ENCODE measurements at regions not wholly inside any gene's neighbourhood (a gene's known extent, or its start where the extent isn't known, plus 50 kb on each side); places are given as distances from the start of the nearest gene placed in this dataset.
A peak's percentile ranks its signal among the peaks of the same experiment; 100 is the strongest.

- no peak overlapping the region for H3K4me3 ChIP-seq (ENCODE audit: control insufficient read depth, low read depth, low read length)
- TF ChIP-seq, protein P1, sequence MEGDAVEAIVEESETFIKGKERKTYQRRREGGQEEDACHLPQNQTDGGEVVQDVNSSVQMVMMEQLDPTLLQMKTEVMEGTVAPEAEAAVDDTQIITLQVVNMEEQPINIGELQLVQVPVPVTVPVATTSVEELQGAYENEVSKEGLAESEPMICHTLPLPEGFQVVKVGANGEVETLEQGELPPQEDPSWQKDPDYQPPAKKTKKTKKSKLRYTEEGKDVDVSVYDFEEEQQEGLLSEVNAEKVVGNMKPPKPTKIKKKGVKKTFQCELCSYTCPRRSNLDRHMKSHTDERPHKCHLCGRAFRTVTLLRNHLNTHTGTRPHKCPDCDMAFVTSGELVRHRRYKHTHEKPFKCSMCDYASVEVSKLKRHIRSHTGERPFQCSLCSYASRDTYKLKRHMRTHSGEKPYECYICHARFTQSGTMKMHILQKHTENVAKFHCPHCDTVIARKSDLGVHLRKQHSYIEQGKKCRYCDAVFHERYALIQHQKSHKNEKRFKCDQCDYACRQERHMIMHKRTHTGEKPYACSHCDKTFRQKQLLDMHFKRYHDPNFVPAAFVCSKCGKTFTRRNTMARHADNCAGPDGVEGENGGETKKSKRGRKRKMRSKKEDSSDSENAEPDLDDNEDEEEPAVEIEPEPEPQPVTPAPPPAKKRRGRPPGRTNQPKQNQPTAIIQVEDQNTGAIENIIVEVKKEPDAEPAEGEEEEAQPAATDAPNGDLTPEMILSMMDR (conservative IDR thresholded peaks at IDR 0.05; ENCODE audit: control insufficient read depth, insufficient read depth, low read depth, low read length): no peak
- DNase-seq (ENCODE audit: low read depth): no peak
Observed at GRCh38 chrX:22616867-22617266, 344.2 kb downstream of the CBLL2 start.

GRCh38 chrX:22627576-22627975, 354.9 kb downstream of the CBLL2 start:
- TF ChIP-seq, protein P1 (conservative IDR thresholded peaks at IDR 0.05; ENCODE audit: control insufficient read depth, insufficient read depth, low read depth, low read length): no peak
- no peak overlapping the region for H3K4me3 ChIP-seq (ENCODE audit: control insufficient read depth, low read depth, low read length)
- DNase-seq (ENCODE audit: low read depth): no peak

DNA sequence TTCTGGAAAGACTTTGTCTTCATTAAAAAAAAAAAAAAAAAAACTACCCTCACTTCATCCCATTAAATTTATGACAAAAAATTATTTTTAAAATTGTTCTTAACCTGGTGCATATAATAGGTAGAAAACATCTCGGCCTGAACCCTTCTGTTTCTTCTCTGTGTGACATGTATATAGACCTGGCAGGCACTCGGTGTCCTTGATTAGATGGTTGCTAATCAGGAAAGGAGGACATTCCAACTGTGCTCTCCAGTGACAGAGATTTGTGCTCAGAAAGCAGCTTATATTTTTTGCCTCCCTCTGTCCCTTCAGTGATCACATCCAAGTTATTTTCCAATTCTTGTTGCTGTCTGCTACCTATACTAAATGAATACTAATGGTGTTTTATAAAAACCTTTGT, 355.6 kb downstream of the CBLL2 start:
- TF ChIP-seq, protein P1 (conservative IDR thresholded peaks at IDR 0.05; ENCODE audit: control insufficient read depth, insufficient read depth, low read depth, low read length): no peak
- H3K4me3 ChIP-seq (ENCODE audit: control insufficient read depth, low read depth, low read length): no peak overlapping the region
- DNase-seq (ENCODE audit: low read depth): no peak

DNA sequence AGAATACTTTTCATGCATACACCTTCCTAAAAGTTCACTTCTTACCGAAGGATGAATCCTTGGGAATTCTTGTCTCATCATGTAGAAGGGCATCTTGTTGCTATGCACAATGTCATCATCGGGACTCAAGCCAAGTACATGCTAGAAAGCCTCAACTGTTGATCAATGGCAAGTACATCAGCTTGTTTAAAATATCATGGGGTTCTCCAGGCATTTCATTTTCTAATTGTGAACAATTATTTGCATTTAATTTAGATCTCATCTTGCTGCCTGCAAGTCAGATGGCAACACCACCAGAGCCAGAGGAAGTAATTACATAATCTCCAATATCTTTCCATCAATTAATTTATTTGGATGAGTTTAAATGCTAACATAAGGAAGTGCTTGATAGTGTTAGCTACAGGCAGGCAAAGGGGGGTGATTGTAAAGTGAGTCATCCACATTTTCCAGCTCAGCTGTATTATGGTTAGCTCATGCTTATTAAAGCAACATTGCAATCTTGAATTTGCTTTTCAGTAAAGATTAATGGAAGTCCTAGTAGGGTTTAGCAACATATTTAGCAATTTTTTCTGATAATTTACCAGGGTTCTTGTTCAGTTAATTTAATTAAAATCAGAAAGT, 356.5 kb downstream of the CBLL2 start:
- no peak overlapping the region for H3K4me3 ChIP-seq (ENCODE audit: control insufficient read depth, low read depth, low read length)
- TF ChIP-seq, protein P1 (conservative IDR thresholded peaks at IDR 0.05; ENCODE audit: control insufficient read depth, insufficient read depth, low read depth, low read length): no peak
- peak; percentile 77 for DNase-seq (ENCODE audit: low read depth)

- DNase-seq (ENCODE audit: low read depth): peak; percentile 78
- TF ChIP-seq, protein P1 (conservative IDR thresholded peaks at IDR 0.05; ENCODE audit: control insufficient read depth, insufficient read depth, low read depth, low read length): no peak
- no peak overlapping the region for H3K4me3 ChIP-seq (ENCODE audit: control insufficient read depth, low read depth, low read length)
Observed at GRCh38 chrX:22634083-22634482, 361.4 kb downstream of the CBLL2 start.

DNA sequence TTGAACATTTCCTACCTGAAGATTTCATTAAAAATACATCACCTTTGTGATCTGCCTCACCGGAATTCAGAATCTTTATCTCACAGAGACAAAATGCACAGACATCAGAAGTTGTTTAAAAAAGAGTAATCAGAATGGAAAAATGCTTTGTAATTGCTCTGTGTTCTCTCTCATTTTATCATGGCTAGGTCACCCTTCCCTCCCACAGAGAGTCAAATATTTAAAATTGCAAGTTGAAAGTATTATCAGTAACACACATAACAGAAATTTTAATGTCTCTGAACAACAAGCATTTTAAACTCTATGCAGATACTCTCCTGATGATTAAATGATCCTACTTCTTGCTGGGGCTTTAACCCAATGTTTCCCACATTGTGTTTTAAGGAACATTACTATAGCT, 362.0 kb downstream of the CBLL2 start:
- DNase-seq (ENCODE audit: low read depth): no peak
- TF ChIP-seq, protein P1 (conservative IDR thresholded peaks at IDR 0.05; ENCODE audit: control insufficient read depth, insufficient read depth, low read depth, low read length): no peak
- H3K4me3 ChIP-seq (ENCODE audit: control insufficient read depth, low read depth, low read length): no peak overlapping the region

GRCh38 chrX:22648281-22648680, 351.5 kb upstream of the DDX53 start:
- TF ChIP-seq, protein P1 (conservative IDR thresholded peaks at IDR 0.05; ENCODE audit: control insufficient read depth, insufficient read depth, low read depth, low read length): no peak
- DNase-seq (ENCODE audit: low read depth): no peak
- H3K4me3 ChIP-seq (ENCODE audit: control insufficient read depth, low read depth, low read length): no peak overlapping the region
